GM19467 (cell line): ENCODE measurements at regions not wholly inside any gene's neighbourhood (a gene's known extent, or its start where the extent isn't known, plus 50 kb on each side); places are given as distances from the start of the nearest gene placed in this dataset.

Experiments used
- ATAC-seq: cut with Tn5 transposase; IDR thresholded peaks from one replicate; pipeline ENCODE4 v1.9.1; 2021; ENCODE audit warnings: mild to moderate bottlenecking, moderate library complexity; ENCODE audit not compliant: unreplicated experiment

DNA sequence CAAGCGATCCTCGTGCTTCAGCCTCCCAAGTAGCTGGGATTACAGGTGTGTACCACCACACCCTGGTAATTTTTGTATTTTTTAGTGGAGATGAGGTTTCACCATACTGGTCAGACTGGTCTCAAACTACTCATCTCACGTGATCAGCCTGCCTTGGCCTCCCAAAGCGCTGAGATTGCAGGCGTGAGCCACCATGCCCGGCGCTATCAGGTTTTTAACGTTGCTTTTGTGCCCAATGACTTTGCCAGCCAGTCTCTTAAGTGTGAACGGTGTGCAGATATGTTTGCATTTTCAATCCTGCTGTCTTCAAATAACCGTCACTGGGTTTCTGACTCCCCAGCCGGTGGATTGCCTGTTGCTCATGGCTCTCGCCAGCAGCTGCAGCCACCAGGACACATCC is 201.8 kb upstream of the PPP2R2D start:
- no peak for ATAC-seq

DNA sequence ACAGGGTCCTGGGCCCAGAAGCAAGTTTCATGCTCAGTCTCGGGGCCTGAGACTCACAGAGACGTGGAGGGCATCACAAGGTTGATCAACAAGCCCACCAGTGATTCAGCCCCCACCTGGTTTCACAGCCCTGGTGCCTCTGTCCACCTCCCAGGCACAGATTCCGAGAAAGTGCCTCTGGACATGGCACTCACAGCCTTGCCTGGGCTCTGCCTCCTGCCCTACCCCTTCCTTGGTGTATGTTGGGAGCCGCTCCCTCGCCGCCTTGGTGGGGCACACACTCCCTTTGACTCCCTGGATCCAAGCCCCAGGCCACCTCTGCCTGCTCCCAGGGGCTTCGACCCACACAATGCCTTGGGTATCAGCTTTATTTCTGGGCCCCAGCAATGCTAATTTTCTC is 200.8 kb upstream of the PPP2R2D start:
- no peak for ATAC-seq

DNA sequence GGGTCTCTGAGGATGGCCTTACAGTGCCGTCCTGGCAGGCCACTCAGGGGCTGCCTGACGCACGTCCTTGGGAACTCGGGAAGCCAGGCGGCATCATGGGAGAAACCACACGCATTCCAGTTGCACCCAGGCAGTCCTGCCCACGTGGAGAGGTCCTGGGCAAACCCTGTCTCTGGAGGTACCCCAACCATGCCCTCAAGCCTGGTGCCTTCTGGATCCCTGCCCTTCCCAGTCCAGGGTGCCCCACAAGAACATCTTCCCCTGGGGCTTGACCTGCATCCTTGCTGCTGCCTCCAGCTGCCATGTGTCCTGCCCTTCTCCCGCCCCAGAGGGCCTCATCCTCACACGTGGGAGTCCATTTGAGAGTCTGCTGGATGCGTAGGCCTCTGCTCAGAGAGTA is 200.3 kb upstream of the PPP2R2D start:
- ATAC-seq = no peak

DNA sequence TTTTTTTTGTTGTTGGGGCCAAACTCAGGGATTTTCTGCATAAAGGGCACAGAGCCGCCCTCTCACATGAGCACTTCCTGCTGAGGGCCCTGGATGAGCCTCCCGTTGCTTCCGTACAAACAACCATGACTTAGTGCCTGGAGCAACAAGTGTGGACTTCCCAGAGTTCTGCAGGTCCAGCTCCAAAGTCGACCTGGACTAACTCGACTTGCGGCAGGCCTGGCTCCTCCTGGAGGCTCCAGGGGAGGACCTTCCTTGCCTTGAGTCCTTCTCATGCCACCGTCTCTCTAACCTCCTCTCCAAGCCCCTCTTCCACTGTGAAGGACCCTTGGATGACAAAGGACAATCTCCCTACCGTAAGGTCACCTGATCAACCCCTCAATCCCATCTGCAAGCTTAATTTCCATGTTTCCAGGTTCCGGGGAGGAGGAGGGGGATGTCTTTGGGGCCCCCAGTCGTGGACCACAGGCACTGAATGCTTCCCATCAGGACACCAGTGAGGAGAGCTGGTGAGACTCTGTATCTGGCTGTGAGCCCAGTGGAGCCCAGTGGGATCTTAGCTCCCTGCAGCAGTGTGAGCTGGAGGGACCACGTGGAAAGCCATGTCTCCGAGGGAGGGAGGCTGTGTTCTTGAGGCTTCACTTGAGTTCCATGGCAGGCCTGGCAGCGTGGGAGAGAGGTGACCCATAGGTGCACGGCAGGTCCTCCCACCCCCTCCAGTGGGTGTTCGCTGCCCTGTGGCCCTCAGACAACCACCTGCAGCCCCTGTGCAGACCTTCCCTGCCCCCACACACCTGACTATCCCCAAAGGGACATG is 199.5 kb upstream of the PPP2R2D start:
- no peak for ATAC-seq

DNA sequence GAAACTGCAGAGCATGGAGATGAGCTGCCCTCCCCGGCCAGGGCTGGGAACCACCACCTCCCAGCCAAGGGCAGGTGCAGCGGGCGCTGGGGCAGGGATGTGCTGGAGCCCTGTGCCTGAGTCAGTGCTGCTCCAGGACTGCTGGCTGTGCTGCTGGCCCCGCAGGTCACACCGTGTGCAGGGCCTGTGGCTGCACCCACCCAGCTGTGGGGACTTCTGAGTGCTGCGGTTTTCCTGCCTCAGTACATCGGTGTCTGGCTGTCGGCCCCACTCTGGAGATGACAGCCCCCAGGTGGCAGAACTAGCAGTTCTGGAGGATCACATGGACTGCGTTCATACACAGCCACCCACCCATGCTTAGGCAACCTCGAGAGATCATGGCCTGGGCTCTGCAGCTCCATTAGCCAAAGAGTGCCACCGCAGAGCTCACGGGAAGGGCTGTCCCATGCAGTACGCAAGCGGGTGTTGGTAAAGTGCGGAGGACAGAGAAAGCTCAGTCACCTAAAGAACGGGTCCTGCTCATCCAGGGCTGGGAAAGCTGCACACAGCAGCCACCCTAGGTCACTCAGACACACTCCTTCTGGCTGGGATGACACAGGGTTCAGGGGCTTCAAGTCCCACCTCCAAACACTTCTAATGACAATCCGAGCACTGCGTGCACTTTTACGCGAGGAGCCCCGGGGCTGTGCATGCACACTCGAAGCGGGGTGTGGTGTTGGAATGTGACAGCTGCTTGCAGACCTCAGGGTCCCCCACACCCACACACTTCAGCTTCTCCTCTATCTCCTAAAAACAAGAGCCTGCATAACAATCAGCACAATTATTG is 198.1 kb upstream of the PPP2R2D start:
- no peak for ATAC-seq

DNA sequence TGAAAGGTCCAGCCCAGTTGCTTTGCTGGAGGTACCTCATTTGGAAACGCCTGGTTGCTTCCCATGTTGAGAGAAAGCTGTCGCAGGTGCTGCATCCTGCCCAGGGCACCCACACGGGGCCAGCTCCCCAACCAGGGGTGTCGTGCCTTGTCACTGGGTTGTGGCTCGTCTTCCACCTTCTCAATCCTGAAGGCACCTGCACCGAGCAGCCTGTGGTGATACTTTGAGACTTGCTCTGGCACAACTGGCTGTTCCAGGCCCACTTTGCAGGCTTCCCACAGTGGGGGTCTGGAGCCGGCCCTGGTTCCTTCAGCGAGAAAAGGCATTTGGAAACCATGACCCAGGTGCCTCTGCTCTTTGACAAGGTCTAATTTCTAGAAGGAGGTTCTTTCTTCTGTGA is 197.3 kb upstream of the PPP2R2D start:
- ATAC-seq = no peak

DNA sequence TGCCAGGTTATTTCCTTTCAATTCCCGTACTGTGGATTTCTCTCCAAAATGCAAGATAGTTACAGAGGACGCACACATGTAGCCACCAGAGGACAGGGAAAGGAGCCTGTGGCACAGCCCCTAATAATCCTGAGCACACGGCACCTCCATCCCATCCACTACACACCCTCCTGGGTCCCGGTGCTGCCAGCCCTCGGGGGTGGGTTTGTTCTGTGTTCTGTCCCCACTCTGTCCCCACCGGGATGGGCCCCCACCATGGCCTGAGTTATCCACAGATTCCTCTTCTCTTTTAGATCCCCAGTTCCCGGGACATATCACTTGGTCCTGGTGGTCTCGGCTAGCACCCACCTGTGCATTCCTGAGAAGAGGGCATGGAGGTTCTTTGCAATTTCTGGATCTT is 196.9 kb upstream of the PPP2R2D start:
- no peak for ATAC-seq

DNA sequence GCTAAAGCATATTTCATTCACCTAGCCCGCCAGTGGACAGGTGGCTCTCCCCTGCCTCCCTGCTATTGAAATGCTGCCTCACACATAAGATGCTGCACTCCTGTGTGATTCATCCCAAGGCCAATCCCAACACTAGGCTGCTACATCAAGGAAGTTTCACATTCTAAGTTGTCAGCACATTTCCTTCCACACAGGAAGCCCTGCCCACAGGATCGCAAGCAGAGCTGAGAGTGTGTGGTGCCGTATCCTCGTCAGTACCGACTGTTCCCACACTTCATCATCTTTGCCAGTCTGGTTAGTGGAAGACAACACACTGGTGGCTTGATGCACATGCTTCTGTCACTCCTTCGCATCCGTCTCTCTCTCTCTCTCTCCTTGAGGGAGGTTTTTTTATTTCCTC is 194.3 kb upstream of the PPP2R2D start:
- ATAC-seq = no peak

DNA sequence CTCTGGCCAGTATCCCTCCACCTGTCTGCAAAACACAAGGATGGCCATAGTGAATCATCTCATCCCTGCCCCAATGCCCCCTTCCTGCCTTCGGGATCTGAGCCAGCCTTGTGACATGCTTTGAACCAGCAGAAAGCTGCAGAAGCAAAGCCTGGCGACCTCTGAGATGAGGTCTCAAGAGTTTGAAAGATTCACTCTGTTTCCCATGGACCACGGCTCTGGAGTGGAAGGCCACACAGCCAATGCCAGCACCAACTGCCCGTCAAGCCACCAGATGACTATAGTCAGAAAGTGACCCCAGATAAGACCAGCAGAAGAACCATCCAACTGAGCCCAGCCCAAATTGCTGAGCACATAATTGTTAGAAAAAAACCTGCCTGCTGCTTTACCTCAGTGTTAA is 193.9 kb upstream of the PPP2R2D start:
- ATAC-seq = no peak

DNA sequence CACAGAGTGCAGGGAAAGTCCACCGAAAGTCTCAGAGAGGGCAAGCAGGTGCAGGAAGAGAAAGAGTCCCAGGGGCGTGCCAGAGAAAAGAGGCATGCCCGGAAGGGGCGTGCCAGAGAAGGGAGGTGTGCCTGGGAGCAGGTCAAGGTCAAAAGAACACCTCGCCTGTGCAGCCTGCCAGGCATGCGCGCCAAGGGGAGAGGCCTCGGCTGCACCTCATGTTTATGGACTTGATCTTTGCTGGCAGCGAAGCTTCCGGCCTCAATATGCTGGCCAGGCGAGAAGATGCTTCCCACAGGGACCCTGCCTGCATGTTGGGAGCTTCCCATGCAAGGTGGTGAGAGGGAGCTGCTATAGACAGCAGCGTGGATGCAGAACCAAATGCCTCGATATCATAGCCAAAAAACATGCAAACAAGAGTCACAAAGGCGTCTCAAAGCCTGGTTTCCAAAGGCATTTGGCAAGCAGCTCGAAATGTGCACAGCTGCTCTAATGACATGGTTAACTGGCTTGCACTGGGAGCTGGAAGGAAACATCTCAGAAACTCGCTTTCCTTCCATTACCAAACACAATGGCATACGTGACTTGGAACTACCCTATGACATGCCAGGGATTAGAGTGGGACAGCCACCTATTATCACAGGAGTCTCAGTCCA is 192.5 kb upstream of the PPP2R2D start:
- ATAC-seq = no peak

DNA sequence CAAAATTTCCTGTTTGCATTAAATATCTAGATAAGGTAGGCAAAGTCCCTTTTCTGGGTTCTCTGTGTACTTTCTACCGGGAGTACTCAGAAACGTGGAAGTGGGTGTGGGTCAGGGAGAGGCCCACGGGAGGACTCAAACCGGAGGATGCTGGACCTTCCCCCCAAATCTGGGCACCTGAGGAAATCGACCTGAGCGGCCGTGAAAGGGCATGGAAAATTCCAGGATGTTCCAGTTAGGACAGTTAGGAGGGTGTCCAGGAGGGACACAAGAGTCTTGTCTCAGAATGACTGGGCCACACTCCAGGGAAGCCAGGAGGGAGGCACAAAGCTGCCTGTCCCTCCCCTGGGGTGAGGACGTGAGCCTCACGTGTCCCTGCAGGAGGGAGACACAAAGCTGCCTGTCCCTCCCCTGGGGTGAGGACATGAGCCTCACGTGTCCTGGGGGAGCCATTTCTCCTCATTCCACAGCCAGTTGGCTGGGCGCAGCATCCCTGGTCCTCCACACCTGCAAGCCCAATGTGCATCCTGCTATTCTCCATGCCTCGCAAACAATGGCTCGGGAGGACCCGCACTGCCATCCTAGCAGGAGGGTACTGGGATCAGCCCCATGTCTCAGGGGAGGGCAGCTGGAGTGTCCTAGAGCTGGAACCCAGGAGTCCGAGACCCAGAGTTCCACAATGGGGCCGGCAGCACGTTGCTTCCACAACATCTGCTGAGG is 190.5 kb upstream of the PPP2R2D start:
- no peak for ATAC-seq

DNA sequence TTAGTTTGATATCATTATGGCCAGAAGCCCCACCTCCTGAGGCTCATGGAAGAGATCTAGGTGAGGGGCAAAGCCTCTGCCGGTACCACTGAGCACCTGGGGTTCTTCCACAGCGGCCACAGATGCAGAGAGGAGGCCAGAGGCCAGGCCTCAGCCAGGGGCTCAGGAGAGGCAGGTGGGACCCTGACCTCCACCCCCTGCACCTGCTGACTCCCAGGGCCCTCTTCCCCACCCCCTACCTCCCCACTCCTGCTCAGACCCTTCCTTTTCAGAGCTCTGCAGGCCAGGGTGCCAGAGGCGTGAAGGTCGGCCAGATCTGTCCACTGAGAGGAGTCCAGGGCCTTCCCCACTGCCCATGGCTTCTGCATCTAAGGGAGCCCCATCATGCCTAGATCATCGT is 178.7 kb upstream of the PPP2R2D start:
- no peak for ATAC-seq

DNA sequence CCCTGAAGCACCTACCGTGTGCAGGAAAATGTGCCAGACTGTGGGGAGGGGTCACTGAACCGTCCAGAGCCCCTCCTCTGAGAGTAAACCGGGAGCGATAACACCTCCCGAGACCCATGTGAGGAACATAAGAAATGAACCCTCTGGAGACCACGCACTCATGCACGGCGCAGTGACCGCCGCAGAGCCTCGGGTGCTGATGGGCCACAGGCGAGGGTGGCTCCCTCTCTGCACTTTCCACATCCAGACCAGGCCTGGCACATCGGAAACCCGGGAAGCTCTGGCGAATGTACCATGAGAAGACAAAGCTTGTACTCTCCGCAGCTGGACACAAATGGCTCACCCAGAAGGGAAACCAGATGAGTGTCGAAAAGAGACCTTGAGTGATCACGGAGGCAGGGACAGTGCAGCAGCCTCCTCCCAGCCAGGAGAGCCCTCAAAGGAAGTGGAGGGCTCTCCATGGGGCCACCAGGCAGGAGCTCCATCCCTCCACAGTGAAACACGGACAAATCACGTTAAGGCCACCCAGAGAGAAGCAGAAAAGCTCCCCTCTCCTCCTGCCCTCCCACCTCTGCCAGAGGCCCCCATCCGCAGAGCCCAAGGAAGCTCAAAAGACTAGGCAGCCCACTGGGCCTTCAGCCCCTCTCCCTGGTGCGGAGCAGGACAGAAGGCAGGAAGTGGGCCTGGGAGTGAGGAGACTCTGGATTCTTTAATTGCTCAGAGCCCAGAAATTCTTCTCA is 178.1 kb upstream of the PPP2R2D start:
- ATAC-seq = no peak

DNA sequence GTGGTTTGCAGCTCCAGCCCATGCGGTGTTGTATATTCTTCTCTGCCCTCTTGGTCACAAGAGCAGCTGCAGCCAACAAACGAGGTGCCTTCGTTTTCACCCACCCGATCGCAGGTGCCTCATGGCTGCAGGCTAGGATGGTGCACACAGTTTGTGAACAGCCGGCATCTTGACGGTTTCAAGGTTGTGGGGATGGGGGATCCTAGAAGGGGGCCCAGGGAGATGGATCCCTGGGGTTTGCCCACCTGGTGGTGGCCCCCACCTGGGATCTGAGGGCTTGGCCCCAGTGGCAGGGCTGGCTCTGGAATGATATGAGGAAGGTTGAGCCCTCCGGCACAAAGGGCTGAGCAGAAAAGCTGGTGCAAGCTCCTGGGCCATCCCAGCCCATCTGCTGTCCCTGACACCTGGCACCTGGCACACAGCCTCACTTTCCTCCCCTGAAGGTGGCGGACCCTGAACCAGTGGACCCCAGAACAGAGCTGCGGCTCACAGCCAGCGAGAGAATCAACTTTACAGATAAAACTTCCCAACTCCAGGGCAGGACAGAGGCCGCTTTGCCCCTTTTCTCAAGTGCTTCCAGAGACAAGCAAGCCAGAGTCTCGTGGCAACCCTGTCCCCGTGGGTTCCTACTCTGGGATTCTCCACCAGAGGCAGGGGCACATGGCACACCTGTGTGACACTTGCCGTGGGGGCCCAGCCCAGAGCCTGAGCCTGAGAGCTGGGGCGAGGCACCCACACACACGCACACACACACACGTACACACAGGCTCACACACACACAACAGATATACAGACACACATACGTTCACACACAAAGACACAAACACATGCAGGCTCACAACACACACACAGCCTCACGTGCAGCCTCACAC is 177.3 kb upstream of the PPP2R2D start:
- no peak for ATAC-seq

DNA sequence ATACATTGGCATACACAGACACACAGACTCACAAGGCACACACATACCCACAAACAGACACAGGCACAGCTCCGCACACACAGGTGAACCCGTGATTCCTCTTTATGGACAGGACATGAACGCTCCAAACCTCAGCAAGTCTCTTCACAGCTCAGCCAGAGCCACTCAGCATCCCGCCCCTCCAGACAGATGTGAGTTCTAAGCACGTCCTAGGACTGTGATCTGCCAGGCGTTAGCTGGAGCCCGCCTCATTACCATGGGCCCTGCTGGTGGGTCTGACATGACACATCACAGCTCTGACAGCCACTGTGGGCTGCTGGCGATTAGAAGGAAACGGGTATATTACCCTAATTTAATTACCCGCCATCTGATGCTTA is 176.7 kb upstream of the PPP2R2D start:
- no peak for ATAC-seq

DNA sequence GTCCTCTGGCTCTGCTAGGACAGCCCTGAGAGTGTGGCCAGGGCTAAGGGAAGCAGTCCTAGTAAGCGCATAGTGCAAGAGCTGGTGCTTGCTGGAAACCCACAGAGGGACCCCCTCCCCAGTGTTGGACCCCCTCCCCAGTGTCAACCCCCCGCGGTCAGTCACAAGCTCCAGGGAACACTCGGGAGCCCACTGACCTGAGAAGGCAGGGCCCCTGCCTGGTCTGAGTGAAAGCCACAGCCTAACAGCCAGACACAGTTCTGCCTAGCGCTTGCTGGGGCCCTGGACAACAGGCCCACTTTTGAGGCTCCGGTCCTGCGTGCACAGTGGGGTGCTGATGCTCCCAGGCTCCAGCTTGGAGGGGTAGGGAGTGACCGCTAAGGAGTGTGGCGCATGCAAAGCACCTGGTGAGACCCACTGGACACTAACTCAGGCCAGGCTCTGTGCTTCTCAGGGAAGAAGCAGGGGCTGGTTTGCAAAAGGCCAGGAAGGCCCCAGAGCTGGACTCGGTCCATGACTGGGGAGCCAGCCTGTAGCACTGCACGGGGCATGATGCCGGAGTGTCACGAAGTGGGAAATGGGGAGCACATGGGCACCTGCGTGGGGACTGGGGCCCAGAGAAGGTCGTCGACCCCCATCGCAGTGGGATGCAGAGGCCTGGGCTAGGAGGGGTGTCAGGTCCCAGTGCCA is 175.8 kb upstream of the PPP2R2D start:
- no peak for ATAC-seq

DNA sequence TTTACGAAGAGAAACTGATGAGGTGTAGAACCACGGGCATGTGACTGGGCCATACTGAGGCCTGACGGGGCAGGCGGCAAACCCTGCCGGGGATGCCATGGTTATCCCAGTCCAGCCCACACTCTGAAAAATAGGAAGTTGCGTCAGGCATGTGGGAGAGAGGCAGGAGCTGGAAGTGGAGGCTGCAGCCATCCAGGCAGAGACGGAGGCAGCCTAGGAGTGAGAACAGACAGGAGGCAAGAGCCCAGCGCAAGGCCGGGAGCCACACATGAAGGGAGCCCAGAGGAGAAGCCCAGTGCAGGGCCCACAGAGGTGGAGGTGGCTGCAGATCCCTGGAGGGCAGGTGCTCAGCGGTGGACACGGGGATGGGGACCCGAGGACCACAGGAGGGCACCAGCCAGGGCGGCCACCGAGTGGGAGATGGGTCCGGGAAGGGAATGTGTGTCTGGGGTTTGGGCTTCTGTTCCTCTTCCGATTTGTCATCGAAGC is 175.2 kb upstream of the PPP2R2D start:
- ATAC-seq = no peak

DNA sequence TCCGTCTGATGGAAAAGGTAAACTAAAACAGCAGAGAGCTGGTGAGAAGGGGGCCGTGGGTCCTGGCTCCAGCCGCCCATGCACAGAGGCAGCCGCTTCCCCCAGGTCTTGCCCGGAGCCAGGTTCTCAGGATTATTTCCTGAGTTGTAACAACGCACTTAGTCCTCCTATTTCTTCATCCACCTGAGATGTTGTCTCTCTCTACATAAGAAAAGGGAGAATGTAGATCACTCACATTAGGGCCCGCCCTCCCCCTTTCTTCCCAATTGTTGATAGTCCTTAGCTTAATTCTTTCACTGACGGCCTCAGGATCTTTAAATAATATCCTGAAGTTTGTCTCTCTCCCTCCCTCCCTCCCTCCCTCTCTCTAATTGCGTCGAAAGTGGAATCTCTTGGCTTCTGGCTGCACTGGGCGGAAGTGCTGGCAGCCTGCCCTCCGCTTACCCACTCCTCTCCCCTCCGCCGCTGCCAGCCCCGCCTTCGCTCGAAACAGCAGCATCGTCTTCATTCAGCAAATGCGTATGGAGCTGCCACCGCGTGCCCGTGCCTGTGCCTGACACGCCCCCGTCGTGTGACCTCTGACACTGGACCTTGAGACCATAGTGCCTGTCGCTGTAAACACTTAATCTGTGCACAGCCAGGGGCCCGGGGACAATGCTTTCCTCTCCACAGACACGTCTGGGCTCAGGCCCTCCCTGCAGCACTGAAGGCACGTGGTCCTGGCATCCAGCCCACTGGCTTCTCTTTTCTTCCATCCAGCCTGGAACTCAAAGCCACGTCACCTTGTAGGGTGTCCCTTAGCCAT is 174.5 kb upstream of the PPP2R2D start:
- no peak for ATAC-seq
